ENCODE measurements at regions not wholly inside any gene's neighbourhood (a gene's known extent, or its start where the extent isn't known, plus 50 kb on each side); places are given as distances from the start of the nearest gene placed in this dataset.

DNA sequence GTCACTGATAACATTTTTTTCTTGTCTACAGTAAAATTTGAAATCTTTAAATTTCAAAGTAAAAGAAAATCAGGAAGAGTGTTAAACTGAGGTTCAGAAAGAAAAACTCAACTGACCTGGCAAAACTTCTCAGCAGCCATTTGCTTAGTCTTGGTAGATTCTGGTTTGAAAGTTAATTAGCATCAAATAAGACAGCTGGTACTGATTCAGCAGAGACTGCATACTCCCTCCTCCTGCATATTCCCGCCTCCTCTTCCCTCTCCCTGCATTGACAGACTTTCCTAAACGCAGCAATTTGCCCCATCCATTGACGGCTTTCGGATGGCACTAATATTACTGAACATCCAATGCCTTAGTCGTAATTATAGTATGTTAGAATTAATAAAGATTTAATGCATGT is 520.8 kb downstream of the FLRT2 start:
- Mint-ChIP-seq H3K36me3 (ENCODE audit: low read depth) (no peaks in the 10 kb centered on the region), H3K27ac (no peak overlapping the region), H3K4me1 (no peaks in the 10 kb centered on the region), H3K9me3 (no peaks in the 10 kb centered on the region), H3K4me3 (no peak overlapping the region), H3K27me3 (no peaks in the 10 kb centered on the region)
- CTCF ChIA-PET: no interaction called here
- POLR2A ChIA-PET: no interaction called here
- no peak for DNase-seq

- H3K9me3 Mint-ChIP-seq: no peaks in the 10 kb centered on the region
- no peaks in the 10 kb centered on the region for H3K36me3 Mint-ChIP-seq (ENCODE audit: low read depth)
- DNase-seq: no peak
- ChIA-PET POLR2A (no interaction called here), CTCF (no interaction called here)
- no peaks in the 10 kb centered on the region for H3K27me3 Mint-ChIP-seq
- H3K4me3 Mint-ChIP-seq: no peak overlapping the region
- no peak overlapping the region for H3K27ac Mint-ChIP-seq
- H3K4me1 Mint-ChIP-seq: no peaks in the 10 kb centered on the region
These were observed 520.2 kb downstream of the FLRT2 start for GRCh38 chr14:86050072-86050683.

- Mint-ChIP-seq H3K36me3 (ENCODE audit: low read depth) (no peaks in the 10 kb centered on the region), H3K27me3 (no peaks in the 10 kb centered on the region), H3K4me1 (no peaks in the 10 kb centered on the region), H3K9me3 (no peaks in the 10 kb centered on the region), H3K4me3 (no peak overlapping the region), H3K27ac (no peak overlapping the region)
- CTCF ChIA-PET: no interaction called here
- POLR2A ChIA-PET: no interaction called here
- DNase-seq: no peak
These were observed 509.2 kb downstream of the FLRT2 start for GRCh38 chr14:86039176-86039575.

GRCh38 chr14:86038387-86039042 is 508.6 kb downstream of the FLRT2 start:
- no peaks in the 10 kb centered on the region for H3K27me3 Mint-ChIP-seq
- H3K36me3 Mint-ChIP-seq (ENCODE audit: low read depth): no peaks in the 10 kb centered on the region
- H3K27ac Mint-ChIP-seq: no peak overlapping the region
- CTCF ChIA-PET: no interaction called here
- POLR2A ChIA-PET: no interaction called here
- H3K4me1 Mint-ChIP-seq: no peaks in the 10 kb centered on the region
- H3K4me3 Mint-ChIP-seq: no peak overlapping the region
- DNase-seq: peak; percentile 36
- no peaks in the 10 kb centered on the region for H3K9me3 Mint-ChIP-seq

- Mint-ChIP-seq H3K27ac (no peak overlapping the region), H3K27me3 (no peaks in the 10 kb centered on the region), H3K9me3 (no peaks in the 10 kb centered on the region), H3K36me3 (ENCODE audit: low read depth) (no peaks in the 10 kb centered on the region), H3K4me1 (peaks cover 2% of the 10 kb centered on the region), H3K4me3 (no peak overlapping the region)
- POLR2A ChIA-PET: no interaction called here
- DNase-seq: no peak
- CTCF ChIA-PET: no interaction called here
These were observed 505.9 kb downstream of the FLRT2 start for GRCh38 chr14:86035882-86036281.

DNA sequence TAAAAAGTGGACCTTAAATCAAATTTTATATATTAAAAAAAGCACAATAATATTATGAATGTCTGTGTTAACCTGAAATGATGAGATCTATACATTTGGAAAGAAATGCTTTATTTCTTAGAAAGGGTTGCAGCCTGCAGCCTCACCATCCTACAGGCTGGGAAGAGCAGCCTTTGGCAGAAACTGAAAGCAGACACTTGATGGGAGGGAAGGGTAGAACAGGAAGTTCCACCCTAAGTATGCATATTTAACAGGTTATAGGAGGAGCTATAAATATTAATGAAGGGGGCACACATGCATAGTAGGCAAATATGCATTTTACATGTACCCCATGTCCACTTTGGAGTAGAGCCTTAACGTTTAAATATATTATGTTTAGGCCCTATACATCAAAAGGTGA is 498.0 kb downstream of the FLRT2 start:
- H3K4me1 Mint-ChIP-seq: peaks cover 2% of the 10 kb centered on the region
- no peak overlapping the region for H3K4me3 Mint-ChIP-seq
- POLR2A ChIA-PET: no interaction called here
- CTCF ChIA-PET: no interaction called here
- H3K27me3 Mint-ChIP-seq: no peaks in the 10 kb centered on the region
- no peak for DNase-seq
- H3K9me3 Mint-ChIP-seq: peaks cover 7% of the 10 kb centered on the region
- peaks cover 4% of the 10 kb centered on the region for H3K36me3 Mint-ChIP-seq (ENCODE audit: low read depth)
- no peak overlapping the region for H3K27ac Mint-ChIP-seq

DNA sequence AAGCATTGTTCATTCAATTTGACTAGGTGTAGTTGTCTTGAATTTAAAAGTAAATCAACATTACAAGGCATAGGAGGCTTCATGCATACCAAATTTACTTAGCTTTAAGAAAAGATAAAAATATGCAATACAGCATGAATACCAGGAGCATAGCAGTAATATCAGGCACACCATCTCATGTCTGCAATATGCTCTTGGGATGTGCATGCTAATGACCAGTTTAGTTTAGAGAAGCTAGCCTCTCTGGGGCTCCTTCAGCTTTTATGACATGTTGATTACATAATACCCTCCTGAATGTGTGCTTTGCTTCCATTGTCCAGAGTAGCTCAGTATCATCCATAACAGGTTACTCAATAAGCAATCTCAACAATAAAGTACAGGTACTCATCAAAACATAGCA is 497.2 kb downstream of the FLRT2 start:
- POLR2A ChIA-PET: no interaction called here
- Mint-ChIP-seq H3K4me1 (peaks cover 2% of the 10 kb centered on the region), H3K4me3 (no peak overlapping the region), H3K27ac (no peak overlapping the region), H3K36me3 (ENCODE audit: low read depth) (peaks cover 4% of the 10 kb centered on the region), H3K9me3 (peaks cover 7% of the 10 kb centered on the region), H3K27me3 (no peaks in the 10 kb centered on the region)
- no peak for DNase-seq
- CTCF ChIA-PET: no interaction called here

- ChIA-PET CTCF (no interaction called here), POLR2A (no interaction called here)
- Mint-ChIP-seq H3K4me1 (no peaks in the 10 kb centered on the region), H3K27me3 (no peaks in the 10 kb centered on the region), H3K9me3 (peaks cover 8% of the 10 kb centered on the region), H3K4me3 (no peak overlapping the region), H3K27ac (no peak overlapping the region), H3K36me3 (ENCODE audit: low read depth) (peaks cover 4% of the 10 kb centered on the region)
- no peak for DNase-seq
These were observed 492.2 kb downstream of the FLRT2 start for GRCh38 chr14:86022031-86022629.

DNA sequence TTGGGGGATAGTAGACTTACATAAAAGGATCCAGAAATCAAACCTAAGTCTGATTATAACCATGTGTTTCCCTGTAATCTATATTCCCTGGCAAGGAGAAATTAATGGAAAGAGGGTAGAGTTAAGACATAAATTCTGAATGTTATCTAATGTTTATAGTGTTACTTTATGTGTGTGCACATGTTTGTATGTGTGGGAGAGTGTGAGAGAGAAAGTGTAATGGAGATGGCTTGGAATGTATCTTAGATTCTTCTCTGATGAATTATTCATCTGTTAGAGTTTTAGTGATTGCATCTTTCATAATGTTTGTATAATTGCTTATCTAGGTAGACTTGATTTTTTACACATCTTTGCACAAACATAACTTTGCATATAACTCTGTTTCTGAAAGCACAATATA is 490.9 kb downstream of the FLRT2 start:
- Mint-ChIP-seq H3K27me3 (no peaks in the 10 kb centered on the region), H3K9me3 (peaks cover 8% of the 10 kb centered on the region), H3K36me3 (ENCODE audit: low read depth) (peaks cover 4% of the 10 kb centered on the region), H3K4me1 (no peaks in the 10 kb centered on the region), H3K4me3 (no peak overlapping the region), H3K27ac (no peak overlapping the region)
- CTCF ChIA-PET: no interaction called here
- no peak for DNase-seq
- POLR2A ChIA-PET: no interaction called here

DNA sequence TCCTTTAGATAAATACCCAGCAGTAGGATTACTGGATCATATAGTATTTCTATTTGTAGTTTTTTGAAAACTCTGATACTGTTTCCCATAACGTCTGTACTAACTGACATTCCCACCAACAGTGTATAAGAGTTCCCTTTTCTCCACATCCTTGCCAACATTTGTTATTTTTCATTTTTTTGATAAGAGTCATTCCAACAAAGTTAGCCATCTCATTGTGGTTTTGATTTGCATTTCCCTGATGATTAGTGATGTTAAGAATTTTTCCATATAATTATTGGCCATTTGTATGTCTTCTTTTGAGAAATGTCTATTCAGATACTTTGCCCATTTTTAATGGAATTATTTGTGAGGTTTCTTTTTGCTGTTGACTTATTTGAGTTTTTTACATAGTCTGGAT is 486.0 kb downstream of the FLRT2 start:
- no peak for DNase-seq
- peaks cover 3% of the 10 kb centered on the region for H3K9me3 Mint-ChIP-seq
- CTCF ChIA-PET: no interaction called here

GRCh38 chr14:86015511-86015910 is 485.6 kb downstream of the FLRT2 start:
- DNase-seq: no peak
- Mint-ChIP-seq H3K27ac (no peak overlapping the region), H3K4me1 (no peaks in the 10 kb centered on the region), H3K9me3 (peaks cover 3% of the 10 kb centered on the region), H3K4me3 (no peak overlapping the region), H3K27me3 (no peaks in the 10 kb centered on the region), H3K36me3 (ENCODE audit: low read depth) (no peaks in the 10 kb centered on the region)
- ChIA-PET CTCF (no interaction called here), POLR2A (no interaction called here)

More for the DNA sequence above, 486.0 kb downstream of the FLRT2 start:
- Mint-ChIP-seq H3K4me3 (no peak overlapping the region), H3K27ac (no peak overlapping the region), H3K36me3 (ENCODE audit: low read depth) (no peaks in the 10 kb centered on the region), H3K4me1 (no peaks in the 10 kb centered on the region), H3K27me3 (no peaks in the 10 kb centered on the region)
- POLR2A ChIA-PET: no interaction called here

DNA sequence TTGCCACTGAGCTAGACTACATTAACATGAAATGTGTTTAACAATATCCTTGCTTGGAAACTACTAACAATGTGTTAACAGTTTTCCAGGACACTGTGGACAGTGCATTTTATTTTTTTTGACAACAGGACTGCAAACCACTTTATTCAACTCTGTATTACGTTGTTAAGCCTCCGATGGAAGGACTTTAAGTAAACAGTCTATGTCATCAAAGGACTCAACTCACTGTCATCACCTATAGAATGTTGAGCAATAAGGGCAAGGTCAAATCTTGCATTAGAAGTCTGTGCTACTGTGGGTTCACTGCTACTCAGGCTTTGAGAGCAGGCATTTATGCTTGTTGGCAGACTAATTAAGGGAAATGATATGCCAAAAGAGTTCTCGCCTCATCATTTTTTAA is 483.7 kb downstream of the FLRT2 start:
- POLR2A ChIA-PET: no interaction called here
- H3K9me3 Mint-ChIP-seq: no peaks in the 10 kb centered on the region

DNA sequence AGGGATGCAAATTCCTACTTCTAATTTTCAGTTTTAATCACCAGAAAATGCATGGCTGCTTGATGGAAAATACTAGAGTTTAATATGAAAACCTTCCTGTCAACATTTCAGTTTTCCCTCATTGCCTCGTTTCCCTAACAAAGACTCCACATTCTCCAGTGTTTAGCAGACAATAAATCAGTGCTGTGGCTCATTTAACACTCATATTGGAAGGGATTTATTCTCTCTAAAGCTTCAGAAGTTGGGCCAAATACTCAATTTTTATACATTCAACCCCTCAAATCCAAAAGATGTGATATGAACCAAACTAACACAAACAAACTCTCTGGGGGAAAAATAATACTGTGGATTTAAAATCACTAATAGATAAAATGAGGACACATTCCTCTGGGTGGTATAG is 482.5 kb downstream of the FLRT2 start:
- Mint-ChIP-seq H3K36me3 (ENCODE audit: low read depth) (no peaks in the 10 kb centered on the region), H3K4me3 (no peak overlapping the region), H3K27ac (no peak overlapping the region), H3K9me3 (no peaks in the 10 kb centered on the region), H3K4me1 (no peaks in the 10 kb centered on the region), H3K27me3 (no peaks in the 10 kb centered on the region)
- POLR2A ChIA-PET: no interaction called here
- CTCF ChIA-PET: no interaction called here
- DNase-seq: no peak

More for the DNA sequence above, 483.7 kb downstream of the FLRT2 start:
- H3K4me3 Mint-ChIP-seq: no peak overlapping the region
- DNase-seq: no peak
- H3K36me3 Mint-ChIP-seq (ENCODE audit: low read depth): no peaks in the 10 kb centered on the region
- no peaks in the 10 kb centered on the region for H3K27me3 Mint-ChIP-seq
- no peaks in the 10 kb centered on the region for H3K4me1 Mint-ChIP-seq
- CTCF ChIA-PET: no interaction called here
- no peak overlapping the region for H3K27ac Mint-ChIP-seq

- DNase-seq: no peak
- CTCF ChIA-PET: no interaction called here
- H3K9me3 Mint-ChIP-seq: no peaks in the 10 kb centered on the region
- H3K27ac Mint-ChIP-seq: no peak overlapping the region
- POLR2A ChIA-PET: no interaction called here
- no peak overlapping the region for H3K4me3 Mint-ChIP-seq
- H3K4me1 Mint-ChIP-seq: no peaks in the 10 kb centered on the region
- no peaks in the 10 kb centered on the region for H3K27me3 Mint-ChIP-seq
- H3K36me3 Mint-ChIP-seq (ENCODE audit: low read depth): no peaks in the 10 kb centered on the region
These were observed 474.1 kb downstream of the FLRT2 start for GRCh38 chr14:86003998-86004397.
